ENCODE measurements at regions not wholly inside any gene's neighbourhood (a gene's known extent, or its start where the extent isn't known, plus 50 kb on each side); places are given as distances from the start of the nearest gene placed in this dataset.

GRCh38 chr3:40593351-40593750 is 68.6 kb downstream of the ZNF621 start:
- DNase-seq (ENCODE audit: low read depth in 3 of 3, low spot score in 2 of 3): no peak

- DNase-seq (ENCODE audit: low read depth in 3 of 3, low spot score in 2 of 3): no peak
Measured at GRCh38 chr3:40597441-40597840, 72.7 kb downstream of the ZNF621 start.

- DNase-seq (ENCODE audit: low read depth in 3 of 3, low spot score in 2 of 3): no peak
Measured at GRCh38 chr3:40598338-40598737, 73.6 kb downstream of the ZNF621 start.

- DNase-seq (ENCODE audit: low read depth in 3 of 3, low spot score in 2 of 3): no peak
Measured at GRCh38 chr3:40598962-40599361, 74.2 kb downstream of the ZNF621 start.

DNA sequence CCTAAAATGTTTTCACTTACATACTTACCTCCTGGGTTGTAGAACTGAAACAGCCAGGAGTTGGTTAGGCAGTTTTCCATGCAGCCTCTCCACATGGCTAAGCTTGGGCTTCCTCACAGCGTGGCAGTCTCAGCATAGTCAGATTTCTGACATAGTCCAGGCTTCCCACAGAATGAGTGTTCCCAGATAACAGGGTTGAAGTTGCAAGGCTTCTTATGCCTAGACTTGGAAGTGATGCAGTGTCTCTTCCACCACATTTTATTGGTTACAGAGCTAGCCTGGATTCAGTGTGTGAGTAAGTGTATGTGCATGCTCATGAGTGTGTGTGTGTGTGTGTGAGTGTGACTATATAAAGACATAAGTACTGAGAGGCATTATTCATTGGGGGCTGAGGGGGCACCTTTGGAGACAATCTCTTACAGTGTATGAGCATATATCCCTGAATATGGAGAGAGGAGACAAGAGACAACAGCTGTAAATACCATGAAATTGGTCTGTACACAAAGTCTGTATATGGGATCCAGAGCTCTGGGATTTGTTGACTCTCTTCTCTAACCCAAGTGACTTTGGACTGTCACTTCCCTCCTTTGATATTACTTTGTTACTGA is 78.1 kb downstream of the ZNF621 start:
- no peak for DNase-seq (ENCODE audit: low read depth in 3 of 3, low spot score in 2 of 3)

GRCh38 chr3:40605960-40606359 is 81.2 kb downstream of the ZNF621 start:
- DNase-seq (ENCODE audit: low read depth in 3 of 3, low spot score in 2 of 3): no peak

DNA sequence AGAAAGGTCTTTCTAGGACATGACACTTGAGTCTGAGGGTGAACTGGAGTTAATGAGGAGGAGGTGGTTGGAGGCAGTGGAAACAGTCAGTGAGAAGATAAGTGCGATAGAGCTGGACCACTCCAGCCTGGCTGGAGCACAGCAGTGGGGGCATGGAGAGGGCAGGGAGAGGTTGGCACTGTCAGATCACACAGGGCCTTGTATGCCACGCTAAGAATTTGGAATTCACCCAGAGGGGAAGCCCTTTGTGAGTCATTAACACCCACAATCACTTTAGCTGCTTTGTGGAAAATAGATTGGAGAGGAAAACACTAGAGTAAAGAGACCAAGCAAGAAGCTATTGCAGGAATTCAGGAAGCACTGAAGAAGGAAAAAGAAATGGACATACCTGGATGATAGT is 83.3 kb downstream of the ZNF621 start:
- no peak for DNase-seq (ENCODE audit: low read depth in 3 of 3, low spot score in 2 of 3)

DNA sequence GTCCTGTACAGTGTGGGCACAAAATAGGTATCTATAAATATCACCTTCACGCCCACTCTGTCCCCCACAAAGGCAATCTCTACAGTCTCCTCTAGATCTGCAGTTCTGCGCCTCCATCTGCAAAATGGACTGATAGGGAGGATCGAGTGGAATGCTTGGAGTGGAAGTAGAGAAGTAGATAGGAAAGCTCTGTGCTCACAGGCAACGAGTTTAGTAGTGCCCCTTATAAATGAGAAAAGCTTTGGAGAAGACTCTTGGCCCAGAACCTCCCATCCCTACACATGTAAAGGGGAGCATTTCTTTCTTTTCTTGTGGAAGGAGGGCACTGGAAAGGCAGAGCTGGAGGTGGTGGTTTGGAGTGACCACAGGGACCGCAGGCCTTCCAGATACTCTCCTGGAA is 88.5 kb downstream of the ZNF621 start:
- DNase-seq (ENCODE audit: low read depth in 3 of 3, low spot score in 2 of 3): no peak

- DNase-seq (ENCODE audit: low read depth in 3 of 3, low spot score in 2 of 3): no peak
Measured at GRCh38 chr3:40615110-40615915, 90.6 kb downstream of the ZNF621 start.

GRCh38 chr3:40615918-40616819 is 91.4 kb downstream of the ZNF621 start:
- no peak for DNase-seq (ENCODE audit: low read depth in 3 of 3, low spot score in 2 of 3)

- DNase-seq (ENCODE audit: low read depth in 3 of 3, low spot score in 2 of 3): no peak
Measured at GRCh38 chr3:40617084-40617483, 92.3 kb downstream of the ZNF621 start.

GRCh38 chr3:40618158-40618557 is 93.4 kb downstream of the ZNF621 start:
- no peak for DNase-seq (ENCODE audit: low read depth in 3 of 3, low spot score in 2 of 3)

- no peak for DNase-seq (ENCODE audit: low read depth in 3 of 3, low spot score in 2 of 3)
Measured at GRCh38 chr3:40620151-40620550, 95.4 kb downstream of the ZNF621 start.

DNA sequence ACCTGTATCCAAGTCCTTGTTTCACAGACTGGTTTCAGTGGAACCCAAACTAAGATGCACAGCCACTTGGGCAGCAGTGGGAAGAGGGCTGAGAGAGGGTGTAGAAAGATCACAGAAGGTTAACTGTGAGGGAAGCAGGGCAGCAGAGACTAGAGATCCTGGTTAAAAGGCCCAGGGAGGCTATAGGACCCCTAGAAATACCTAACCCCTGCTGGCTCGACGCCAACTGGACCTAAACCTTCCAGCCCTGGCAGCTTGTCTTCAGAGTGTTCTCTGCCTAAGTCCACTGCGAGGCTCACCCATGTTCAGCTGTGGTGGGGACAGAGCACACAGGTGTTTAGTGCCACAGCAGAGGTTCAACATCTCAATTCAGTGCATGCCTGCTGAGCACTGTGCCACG is 96.5 kb downstream of the ZNF621 start:
- DNase-seq (ENCODE audit: low read depth in 3 of 3, low spot score in 2 of 3): no peak

DNA sequence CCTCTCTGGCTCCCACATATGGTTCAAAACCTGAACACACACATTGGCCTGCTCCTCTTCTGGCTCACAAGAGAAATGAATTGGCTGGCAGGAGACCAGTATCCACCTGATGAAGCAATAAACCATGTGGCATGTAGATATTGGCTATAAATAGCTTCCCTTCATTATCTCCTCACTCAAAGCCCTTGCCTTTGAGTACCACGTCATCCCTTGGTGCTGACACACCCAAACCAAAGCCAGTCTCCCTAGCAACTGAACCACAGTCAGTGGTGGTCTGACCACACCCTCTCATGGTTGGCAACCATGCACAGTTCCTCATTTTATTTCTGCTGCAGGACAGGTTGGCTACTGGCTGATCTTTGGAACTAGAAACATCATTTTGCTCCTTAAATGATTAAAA is 98.8 kb downstream of the ZNF621 start:
- no peak for DNase-seq (ENCODE audit: low read depth in 3 of 3, low spot score in 2 of 3)

DNA sequence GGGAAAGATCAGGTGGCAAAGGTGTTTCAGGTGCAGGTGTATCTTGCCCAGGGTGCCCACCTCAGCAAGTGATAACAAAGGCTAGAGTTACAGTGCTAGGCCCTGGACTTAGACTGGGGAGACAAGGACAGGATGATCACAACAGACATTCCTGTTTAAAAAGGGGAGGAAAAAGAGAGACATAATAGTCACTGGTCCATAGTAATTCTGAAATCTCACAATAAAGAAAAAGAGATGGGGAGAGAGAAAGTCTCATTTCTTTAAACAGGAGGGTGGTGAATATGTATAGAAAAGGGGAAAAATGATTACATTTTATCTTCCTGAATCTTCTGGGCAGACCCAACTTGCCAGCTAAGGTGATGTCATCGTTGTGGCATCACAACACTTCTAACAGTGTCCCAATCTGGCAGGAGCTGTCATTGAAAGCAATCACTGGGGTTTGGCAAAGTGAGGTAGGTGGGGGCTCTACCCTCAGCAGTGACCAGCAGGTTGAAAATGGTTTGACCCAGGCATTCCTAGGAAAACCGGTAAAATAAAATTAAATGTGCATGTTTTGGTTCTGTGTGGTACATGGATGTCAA is 99.5 kb downstream of the ZNF621 start:
- no peak for DNase-seq (ENCODE audit: low read depth in 3 of 3, low spot score in 2 of 3)

GRCh38 chr3:40627095-40627494 is 102.3 kb downstream of the ZNF621 start:
- DNase-seq (ENCODE audit: low read depth in 3 of 3, low spot score in 2 of 3): no peak

DNA sequence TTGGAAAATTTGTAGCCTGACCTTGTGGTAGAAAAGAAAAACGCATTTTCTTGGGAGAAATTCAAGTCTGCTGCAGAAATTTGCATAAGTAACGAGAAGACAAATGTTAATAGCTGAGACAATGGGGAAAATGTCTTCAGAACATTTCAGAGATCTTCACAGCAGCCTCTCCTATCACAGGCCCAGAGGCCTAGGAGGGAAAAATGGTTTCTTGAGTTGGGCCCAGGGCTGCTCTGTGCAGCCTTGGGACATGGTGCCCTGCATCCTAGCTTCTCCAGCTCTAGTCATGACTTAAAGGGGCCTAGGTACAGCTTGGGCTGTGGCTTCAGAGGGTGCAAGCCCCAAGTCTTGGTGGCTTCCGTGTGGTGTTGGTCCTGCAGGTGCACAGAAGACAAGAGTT is 104.2 kb downstream of the ZNF621 start:
- no peak for DNase-seq (ENCODE audit: low read depth in 3 of 3, low spot score in 2 of 3)

DNA sequence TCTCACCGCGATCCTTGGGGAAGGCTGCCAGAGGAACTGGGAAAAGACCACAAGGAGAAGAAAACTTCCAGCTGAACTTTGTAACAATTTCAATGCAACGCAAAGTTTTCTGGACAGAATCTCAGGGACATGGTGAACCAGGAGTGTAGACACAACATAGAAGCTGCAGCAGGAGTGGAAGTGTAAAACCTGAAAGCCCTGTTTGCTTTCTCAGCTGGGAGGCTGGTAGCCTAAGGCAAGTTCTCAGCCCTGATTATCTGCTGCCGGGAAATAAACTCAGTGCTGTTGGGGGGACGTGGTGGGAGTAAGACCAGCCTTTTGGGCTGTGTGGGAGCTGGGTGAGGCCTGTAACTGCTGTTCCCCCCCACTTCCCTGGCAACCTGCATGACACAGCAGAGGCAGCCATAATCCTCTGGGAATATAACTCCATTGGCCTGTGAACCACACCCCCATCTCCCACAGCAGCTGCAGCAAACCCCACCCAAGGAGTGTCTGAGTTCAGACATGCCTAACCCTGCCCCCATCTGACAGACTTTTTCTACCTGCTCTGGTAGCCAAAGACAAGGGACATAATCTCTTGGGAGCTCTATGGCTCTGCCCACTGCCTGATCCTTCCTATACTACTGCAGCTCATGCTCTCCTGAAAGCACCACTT is 106.7 kb downstream of the ZNF621 start:
- no peak for DNase-seq (ENCODE audit: low read depth in 3 of 3, low spot score in 2 of 3)

DNA sequence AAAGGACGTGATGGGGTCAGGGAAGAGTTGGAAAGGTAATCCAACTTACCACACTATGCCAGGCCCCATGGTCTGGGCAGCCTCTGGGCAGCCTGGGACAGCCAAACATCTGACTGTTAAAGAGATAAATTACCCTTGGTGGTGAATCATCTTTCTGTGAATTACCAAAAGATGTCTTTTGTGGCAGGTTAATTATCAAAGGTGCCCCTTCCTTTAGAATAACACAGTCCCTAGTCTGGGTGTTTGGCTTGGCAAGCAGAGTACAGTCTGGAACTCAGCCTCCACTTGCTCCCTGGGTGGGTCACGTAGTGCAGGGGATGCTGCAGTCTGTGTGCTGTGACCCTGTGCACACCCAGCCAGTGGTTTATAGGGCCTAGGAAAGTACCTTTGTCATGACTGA is 113.1 kb downstream of the ZNF621 start:
- DNase-seq (ENCODE audit: low read depth in 3 of 3, low spot score in 2 of 3): no peak

DNA sequence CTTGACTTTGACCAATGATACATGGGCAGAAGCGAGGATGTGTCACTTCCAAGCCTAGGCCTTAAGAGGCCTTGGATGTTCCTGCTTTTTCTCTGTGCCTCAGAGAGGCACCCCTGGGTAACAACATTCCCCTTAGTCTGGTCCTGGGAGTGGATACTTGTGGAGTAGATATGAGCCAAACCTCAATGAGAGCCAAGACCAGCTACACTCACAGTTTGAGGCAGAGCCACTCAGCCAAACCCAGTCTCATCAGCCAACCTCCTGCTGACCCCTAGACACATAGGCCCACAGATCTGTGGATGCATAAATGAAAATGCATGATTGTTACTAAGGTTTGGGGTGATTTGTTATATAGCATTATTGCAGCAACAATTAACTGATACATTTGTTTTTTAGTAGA is 114.2 kb downstream of the ZNF621 start:
- no peak for DNase-seq (ENCODE audit: low read depth in 3 of 3, low spot score in 2 of 3)

Measured in right renal cortex interstitium (tissue), 3 donors.